GM12878 (cell line): ENCODE measurements at regions not wholly inside any gene's neighbourhood (a gene's known extent, or its start where the extent isn't known, plus 50 kb on each side); places are given as distances from the start of the nearest gene placed in this dataset.

Experiments used
- ESRRA ChIP-seq: IDR thresholded peaks from 2 replicates; pipeline ENCODE4 v1.6.1; 2012; ENCODE audit warnings: mild to moderate bottlenecking, low read length, improper control_type of control experiment
- MAX ChIP-seq: IDR thresholded peaks from 2 replicates; pipeline ENCODE4 v1.6.1; 2012; ENCODE audit warnings: low read depth, low read length, improper control_type of control experiment
- TF ChIP-seq, protein P1 (sequence below): fragments of 450-650 bp; IDR thresholded peaks from 2 replicates; pipeline ENCODE4 v1.6.1; 2018; ENCODE audit warnings: mild to moderate bottlenecking, low read depth, moderate library complexity; ENCODE audit not compliant: partially characterized antibody

DNA sequence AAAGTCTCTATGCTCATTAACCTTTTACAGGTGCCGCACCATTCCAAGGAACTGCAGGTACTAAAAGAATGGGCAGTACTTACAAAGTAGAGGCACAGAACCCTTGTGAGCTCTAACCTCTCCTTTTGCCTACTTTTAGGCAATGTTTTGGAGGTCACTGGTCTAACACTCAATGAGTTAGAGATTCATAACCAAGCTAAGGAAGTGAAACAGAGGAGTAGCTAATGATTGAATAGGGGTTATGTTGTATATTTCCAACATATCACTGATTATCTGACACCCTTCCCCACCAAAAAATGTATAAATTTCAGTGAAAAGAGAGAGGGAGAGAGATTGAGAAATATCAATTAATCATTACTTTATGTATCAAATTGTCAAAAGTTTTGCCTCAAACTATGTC, 269.3 kb downstream of the PCDH7 start:
- TF ChIP-seq, protein P1, sequence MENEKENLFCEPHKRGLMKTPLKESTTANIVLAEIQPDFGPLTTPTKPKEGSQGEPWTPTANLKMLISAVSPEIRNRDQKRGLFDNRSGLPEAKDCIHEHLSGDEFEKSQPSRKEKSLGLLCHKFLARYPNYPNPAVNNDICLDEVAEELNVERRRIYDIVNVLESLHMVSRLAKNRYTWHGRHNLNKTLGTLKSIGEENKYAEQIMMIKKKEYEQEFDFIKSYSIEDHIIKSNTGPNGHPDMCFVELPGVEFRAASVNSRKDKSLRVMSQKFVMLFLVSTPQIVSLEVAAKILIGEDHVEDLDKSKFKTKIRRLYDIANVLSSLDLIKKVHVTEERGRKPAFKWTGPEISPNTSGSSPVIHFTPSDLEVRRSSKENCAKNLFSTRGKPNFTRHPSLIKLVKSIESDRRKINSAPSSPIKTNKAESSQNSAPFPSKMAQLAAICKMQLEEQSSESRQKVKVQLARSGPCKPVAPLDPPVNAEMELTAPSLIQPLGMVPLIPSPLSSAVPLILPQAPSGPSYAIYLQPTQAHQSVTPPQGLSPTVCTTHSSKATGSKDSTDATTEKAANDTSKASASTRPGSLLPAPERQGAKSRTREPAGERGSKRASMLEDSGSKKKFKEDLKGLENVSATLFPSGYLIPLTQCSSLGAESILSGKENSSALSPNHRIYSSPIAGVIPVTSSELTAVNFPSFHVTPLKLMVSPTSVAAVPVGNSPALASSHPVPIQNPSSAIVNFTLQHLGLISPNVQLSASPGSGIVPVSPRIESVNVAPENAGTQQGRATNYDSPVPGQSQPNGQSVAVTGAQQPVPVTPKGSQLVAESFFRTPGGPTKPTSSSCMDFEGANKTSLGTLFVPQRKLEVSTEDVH: no peak
- no peak for TF ChIP-seq ESRRA
- no peak for TF ChIP-seq MAX
